ENCODE measurements at regions not wholly inside any gene's neighbourhood (a gene's known extent, or its start where the extent isn't known, plus 50 kb on each side); places are given as distances from the start of the nearest gene placed in this dataset.

- DNase-seq: no peak
- H3K4me1 ChIP-seq: no peaks in the 10 kb centered on the region
- intact Hi-C loops (cut with DNase I): no loop called here
- H3K27ac ChIP-seq: no peak overlapping the region
- no peak for TF ChIP-seq CTCF (IDR thresholded peaks at IDR 0.05)
- 92 to 95% methylated on average over 2 of the region's 2 CpGs for WGBS, 2 donors
- H3K36me3 ChIP-seq: no peaks in the 10 kb centered on the region
- no peaks in the 10 kb centered on the region for H3K9me3 ChIP-seq
- no peaks in the 10 kb centered on the region for H3K27me3 ChIP-seq
- H3K4me3 ChIP-seq (replicated peaks in 1 of 3): no peak overlapping the region
Measured at GRCh38 chr15:68526784-68527183, 52.0 kb upstream of the CORO2B start.

- no peak for DNase-seq
- intact Hi-C loops (cut with DNase I): no loop called here
- H3K27ac ChIP-seq: no peak overlapping the region
- WGBS, 2 donors: 30 to 34% methylated on average over 6 of the region's 6 CpGs
- H3K4me1 ChIP-seq: no peaks in the 10 kb centered on the region
- H3K4me3 ChIP-seq (replicated peaks in 1 of 3): no peak overlapping the region
- H3K36me3 ChIP-seq: no peaks in the 10 kb centered on the region
- no peaks in the 10 kb centered on the region for H3K9me3 ChIP-seq
- no peaks in the 10 kb centered on the region for H3K27me3 ChIP-seq
- no peak for TF ChIP-seq POLR2A (IDR thresholded peaks at IDR 0.05)
- TF ChIP-seq CTCF (IDR thresholded peaks at IDR 0.05): no peak
Measured at GRCh38 chr15:68528626-68529290, 50.0 kb upstream of the CORO2B start.

All from thyroid gland (tissue), 4 donors.